HG02798 (cell line): ENCODE measurements at regions not wholly inside any gene's neighbourhood (a gene's known extent, or its start where the extent isn't known, plus 50 kb on each side); places are given as distances from the start of the nearest gene placed in this dataset.

Experiments
- ATAC-seq: cut with Tn5 transposase; IDR thresholded peaks from one replicate; pipeline ENCODE4 v1.9.1; 2021; ENCODE audit warnings: mild to moderate bottlenecking; ENCODE audit not compliant: unreplicated experiment, poor library complexity

- ATAC-seq = no peak
Observed at GRCh38 chr13:80458543-80458942, 117.6 kb upstream of the SPRY2 start.

- ATAC-seq = peak; percentile 81
Observed at GRCh38 chr13:80454245-80454644, 113.3 kb upstream of the SPRY2 start.

- ATAC-seq = no peak
Observed at GRCh38 chr13:80452279-80452678, 111.4 kb upstream of the SPRY2 start.

- ATAC-seq = no peak
Observed at GRCh38 chr13:80451641-80452040, 110.7 kb upstream of the SPRY2 start.

- no peak for ATAC-seq
Observed at GRCh38 chr13:80450386-80450785, 109.5 kb upstream of the SPRY2 start.

GRCh38 chr13:80448725-80449124 lies 107.8 kb upstream of the SPRY2 start:
- no peak for ATAC-seq

GRCh38 chr13:80447747-80448146 lies 106.8 kb upstream of the SPRY2 start:
- ATAC-seq = peak; percentile 31

- ATAC-seq = peak; percentile 31
Observed at GRCh38 chr13:80444240-80445015, 103.5 kb upstream of the SPRY2 start.

GRCh38 chr13:80442609-80443008 lies 101.7 kb upstream of the SPRY2 start:
- no peak for ATAC-seq

- ATAC-seq = no peak
Observed at GRCh38 chr13:80441968-80442367, 101.0 kb upstream of the SPRY2 start.

GRCh38 chr13:80438521-80438920 lies 97.6 kb upstream of the SPRY2 start:
- ATAC-seq = no peak

- no peak for ATAC-seq
Observed at GRCh38 chr13:80437231-80437630, 96.3 kb upstream of the SPRY2 start.

GRCh38 chr13:80436571-80437169 lies 95.7 kb upstream of the SPRY2 start:
- ATAC-seq = no peak

- no peak for ATAC-seq
Observed at GRCh38 chr13:80430561-80430960, 89.6 kb upstream of the SPRY2 start.

- ATAC-seq = no peak
Observed at GRCh38 chr13:80428349-80429096, 87.6 kb upstream of the SPRY2 start.

GRCh38 chr13:80419416-80419815 lies 78.5 kb upstream of the SPRY2 start:
- no peak for ATAC-seq

GRCh38 chr13:80413611-80414010 lies 72.7 kb upstream of the SPRY2 start:
- ATAC-seq = no peak

- ATAC-seq = peak; percentile 48
Observed at GRCh38 chr13:80408270-80408669, 67.3 kb upstream of the SPRY2 start.

- ATAC-seq = no peak
Observed at GRCh38 chr13:80400865-80401426, 60.0 kb upstream of the SPRY2 start.

- peak; percentile 55 for ATAC-seq
Observed at GRCh38 chr13:80400164-80400864, 59.4 kb upstream of the SPRY2 start.
